ENCODE measurements at regions not wholly inside any gene's neighbourhood (a gene's known extent, or its start where the extent isn't known, plus 50 kb on each side); places are given as distances from the start of the nearest gene placed in this dataset.
"Not testable (repeated sequence)": the region's sequence is repeated elsewhere in the genome, so short reads cannot be mapped to it uniquely, and the experiment has no call there.

DNA sequence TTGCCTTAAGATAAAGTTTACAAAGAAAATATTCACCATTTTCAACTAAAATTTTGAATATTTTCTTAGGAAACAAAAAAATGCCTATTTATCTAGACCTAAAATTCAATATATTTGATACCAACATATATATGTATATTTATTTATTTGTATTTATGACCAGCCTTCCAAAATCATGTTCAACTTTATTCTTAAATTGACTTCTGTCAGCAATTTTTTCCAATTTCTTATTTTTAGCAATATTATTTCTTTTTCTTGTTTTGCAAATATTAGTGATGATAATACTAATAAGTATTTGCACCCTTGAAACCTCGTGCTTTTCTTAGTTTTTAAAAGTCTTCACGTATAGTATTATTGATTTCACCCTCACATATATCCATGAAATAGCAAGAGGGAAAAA lies 68.2 kb upstream of the PHLPP1 start:
- TF ChIP-seq GABPA (IDR thresholded peaks at IDR 0.05; ENCODE audit: low read depth) (no peak), SPI1 (IDR thresholded peaks at IDR 0.05; ENCODE audit: borderline replicate concordance, low read depth) (no peak), POLR2AphosphoS5 (IDR thresholded peaks at IDR 0.05; ENCODE audit: low read depth) (no peak), REST (IDR thresholded peaks at IDR 0.05; ENCODE audit: insufficient replicate concordance, low read depth) (no peak)
- TF ChIP-seq, protein P1, sequence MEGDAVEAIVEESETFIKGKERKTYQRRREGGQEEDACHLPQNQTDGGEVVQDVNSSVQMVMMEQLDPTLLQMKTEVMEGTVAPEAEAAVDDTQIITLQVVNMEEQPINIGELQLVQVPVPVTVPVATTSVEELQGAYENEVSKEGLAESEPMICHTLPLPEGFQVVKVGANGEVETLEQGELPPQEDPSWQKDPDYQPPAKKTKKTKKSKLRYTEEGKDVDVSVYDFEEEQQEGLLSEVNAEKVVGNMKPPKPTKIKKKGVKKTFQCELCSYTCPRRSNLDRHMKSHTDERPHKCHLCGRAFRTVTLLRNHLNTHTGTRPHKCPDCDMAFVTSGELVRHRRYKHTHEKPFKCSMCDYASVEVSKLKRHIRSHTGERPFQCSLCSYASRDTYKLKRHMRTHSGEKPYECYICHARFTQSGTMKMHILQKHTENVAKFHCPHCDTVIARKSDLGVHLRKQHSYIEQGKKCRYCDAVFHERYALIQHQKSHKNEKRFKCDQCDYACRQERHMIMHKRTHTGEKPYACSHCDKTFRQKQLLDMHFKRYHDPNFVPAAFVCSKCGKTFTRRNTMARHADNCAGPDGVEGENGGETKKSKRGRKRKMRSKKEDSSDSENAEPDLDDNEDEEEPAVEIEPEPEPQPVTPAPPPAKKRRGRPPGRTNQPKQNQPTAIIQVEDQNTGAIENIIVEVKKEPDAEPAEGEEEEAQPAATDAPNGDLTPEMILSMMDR (IDR thresholded peaks at IDR 0.05; ENCODE audit: insufficient read depth, low read length), result no peak
- no peak overlapping the region for H3K27ac ChIP-seq (replicated peaks)
- H3K4me3 ChIP-seq (replicated peaks; ENCODE audit: insufficient read depth, low read length), result no peak overlapping the region
- H3K27me3 ChIP-seq (ENCODE audit: insufficient read depth, poor library complexity, severe bottlenecking), result no peaks in the 10 kb centered on the region
- DNase-seq (ENCODE audit: low read depth in 1 of 2, low spot score in 1 of 2), result no peak

- DNase-seq (ENCODE audit: low read depth in 1 of 2, low spot score in 1 of 2), result no peak
- no peak overlapping the region for H3K27ac ChIP-seq (replicated peaks)
- H3K4me3 ChIP-seq (replicated peaks; ENCODE audit: insufficient read depth, low read length), result no peak overlapping the region
- TF ChIP-seq GABPA (IDR thresholded peaks at IDR 0.05; ENCODE audit: low read depth), result no peak
- TF ChIP-seq, protein P1 (IDR thresholded peaks at IDR 0.05; ENCODE audit: insufficient read depth, low read length), result no peak
- TF ChIP-seq SPI1 (IDR thresholded peaks at IDR 0.05; ENCODE audit: borderline replicate concordance, low read depth), result no peak
- TF ChIP-seq POLR2AphosphoS5 (IDR thresholded peaks at IDR 0.05; ENCODE audit: low read depth), result no peak
- TF ChIP-seq REST (IDR thresholded peaks at IDR 0.05; ENCODE audit: insufficient replicate concordance, low read depth), result no peak
- H3K27me3 ChIP-seq (ENCODE audit: insufficient read depth, poor library complexity, severe bottlenecking), result no peaks in the 10 kb centered on the region
Measured at GRCh38 chr18:62648045-62648678, 67.2 kb upstream of the PHLPP1 start.

- TF ChIP-seq SPI1 (IDR thresholded peaks at IDR 0.05; ENCODE audit: borderline replicate concordance, low read depth) (no peak), REST (IDR thresholded peaks at IDR 0.05; ENCODE audit: insufficient replicate concordance, low read depth) (no peak), POLR2AphosphoS5 (IDR thresholded peaks at IDR 0.05; ENCODE audit: low read depth) (no peak), GABPA (IDR thresholded peaks at IDR 0.05; ENCODE audit: low read depth) (no peak)
- TF ChIP-seq, protein P1 (IDR thresholded peaks at IDR 0.05; ENCODE audit: insufficient read depth, low read length), result no peak
- H3K4me3 ChIP-seq (replicated peaks; ENCODE audit: insufficient read depth, low read length), result no peak overlapping the region
- DNase-seq (ENCODE audit: low read depth in 1 of 2, low spot score in 1 of 2), result no peak
- H3K27me3 ChIP-seq (ENCODE audit: insufficient read depth, poor library complexity, severe bottlenecking), result no peaks in the 10 kb centered on the region
- H3K27ac ChIP-seq (replicated peaks), result no peak overlapping the region
Measured at GRCh38 chr18:62651276-62652056, 63.9 kb upstream of the PHLPP1 start.

DNA sequence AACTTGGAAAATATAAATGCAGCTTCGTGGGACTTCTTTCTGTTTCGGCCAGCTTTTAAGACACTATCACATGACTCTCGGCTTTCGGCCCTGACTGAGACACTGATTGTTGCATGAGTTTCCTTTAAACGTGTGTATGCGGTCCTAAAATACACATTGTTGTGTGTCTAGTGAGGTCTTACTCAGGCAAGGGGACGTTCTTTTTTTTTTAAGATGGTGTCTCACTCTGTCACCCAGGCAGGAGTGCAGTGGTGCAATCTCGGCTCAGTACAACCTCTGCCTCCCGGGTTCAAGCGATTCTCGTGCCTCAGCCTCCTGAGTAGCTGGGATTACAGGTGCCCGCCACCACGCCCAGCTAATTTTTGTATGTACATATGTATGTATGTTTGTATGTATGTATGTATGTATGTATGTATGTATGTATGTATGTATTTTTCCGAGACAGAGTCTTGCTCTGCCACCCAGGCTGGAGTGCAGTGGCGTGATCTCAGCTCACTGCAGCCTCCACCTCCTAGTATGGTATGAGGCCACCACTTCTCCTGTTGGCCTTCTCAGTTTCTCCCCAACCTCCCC lies 63.2 kb upstream of the PHLPP1 start:
- not testable (repeated sequence) for H3K4me3 ChIP-seq (replicated peaks; ENCODE audit: insufficient read depth, low read length); DNase-seq (ENCODE audit: low read depth in 1 of 2, low spot score in 1 of 2); H3K27ac ChIP-seq (replicated peaks); H3K27me3 ChIP-seq (ENCODE audit: insufficient read depth, poor library complexity, severe bottlenecking)

All from HL-60 (cell line).